ENCODE measurements at regions not wholly inside any gene's neighbourhood (a gene's known extent, or its start where the extent isn't known, plus 50 kb on each side); places are given as distances from the start of the nearest gene placed in this dataset.
"Not testable (repeated sequence)": the region's sequence is repeated elsewhere in the genome, so short reads cannot be mapped to it uniquely, and the experiment has no call there.

- no peak for DNase-seq
- H3K4me1 ChIP-seq, result no peaks in the 10 kb centered on the region
- no peak overlapping the region for H3K27ac ChIP-seq
- H3K36me3 ChIP-seq, result no peaks in the 10 kb centered on the region
- TF ChIP-seq CTCF (IDR thresholded peaks at IDR 0.05), result no peak
- H3K27me3 ChIP-seq, result no peaks in the 10 kb centered on the region
- no peak overlapping the region for H3K4me3 ChIP-seq
- intact Hi-C loops (cut with DNase I), result loop anchor here (10.0 kb wide), 1 partner anchor 342 kb away; no protein-coding TSS in a partner anchor
- no peak overlapping the region for H3K9ac ChIP-seq (ENCODE audit: low read depth in 2 of 2, low read length in 2 of 2)
- H3K9me3 ChIP-seq, result no peaks in the 10 kb centered on the region
These were observed 63.0 kb upstream of the TCL1A start for GRCh38 chr14:95776798-95777534.

GRCh38 chr14:95774265-95775160 is 60.6 kb upstream of the TCL1A start:
- Histone ChIP-seq H3K4me1 (no peaks in the 10 kb centered on the region), H3K36me3 (no peaks in the 10 kb centered on the region), H3K9me3 (no peaks in the 10 kb centered on the region), H3K27ac (no peak overlapping the region), H3K9ac (ENCODE audit: low read depth in 2 of 2, low read length in 2 of 2) (no peak overlapping the region), H3K27me3 (no peaks in the 10 kb centered on the region), H3K4me3 (no peak overlapping the region)
- peak; percentile 47 for DNase-seq
- intact Hi-C loops (cut with DNase I), result loop anchor here (5.0 to 10.0 kb wide), 2 partner anchors 212 to 340 kb away; no protein-coding TSS in a partner anchor
- peak; percentile 78 for TF ChIP-seq CTCF (IDR thresholded peaks at IDR 0.05)

- intact Hi-C loops (cut with DNase I), result loop anchor here (5.0 to 10.0 kb wide), 2 partner anchors 208 to 336 kb away; no protein-coding TSS in a partner anchor
- H3K9ac ChIP-seq (ENCODE audit: low read depth in 2 of 2, low read length in 2 of 2), result no peak overlapping the region
- no peaks in the 10 kb centered on the region for H3K27me3 ChIP-seq
- no peaks in the 10 kb centered on the region for H3K4me1 ChIP-seq
- no peak for DNase-seq
- H3K4me3 ChIP-seq, result no peak overlapping the region
- TF ChIP-seq CTCF (IDR thresholded peaks at IDR 0.05), result no peak
- H3K27ac ChIP-seq, result no peak overlapping the region
- no peaks in the 10 kb centered on the region for H3K36me3 ChIP-seq
- H3K9me3 ChIP-seq, result no peaks in the 10 kb centered on the region
These were observed 56.9 kb upstream of the TCL1A start for GRCh38 chr14:95770777-95771176.

- H3K36me3 ChIP-seq, result no peaks in the 10 kb centered on the region
- DNase-seq, result no peak
- no peaks in the 10 kb centered on the region for H3K9me3 ChIP-seq
- H3K9ac ChIP-seq (ENCODE audit: low read depth in 2 of 2, low read length in 2 of 2), result no peak overlapping the region
- no peak for TF ChIP-seq CTCF (IDR thresholded peaks at IDR 0.05)
- no peaks in the 10 kb centered on the region for H3K4me1 ChIP-seq
- no peaks in the 10 kb centered on the region for H3K27me3 ChIP-seq
- no peak overlapping the region for H3K4me3 ChIP-seq
- intact Hi-C loops (cut with DNase I), result loop anchor here (5.0 to 10.0 kb wide), 2 partner anchors 208 to 335 kb away; no protein-coding TSS in a partner anchor
- H3K27ac ChIP-seq, result no peak overlapping the region
These were observed 56.1 kb upstream of the TCL1A start for GRCh38 chr14:95769976-95770375.

- H3K4me3 ChIP-seq; H3K9me3 ChIP-seq; intact Hi-C loops (cut with DNase I); DNase-seq; H3K9ac ChIP-seq (ENCODE audit: low read depth in 2 of 2, low read length in 2 of 2); H3K27me3 ChIP-seq; H3K36me3 ChIP-seq; H3K4me1 ChIP-seq; H3K27ac ChIP-seq: not testable (repeated sequence)
These were observed 55.5 kb upstream of the TCL1A start for GRCh38 chr14:95769431-95769830.

All from colonic mucosa (tissue), 4 donors.